Nephron progenitor cell (in vitro differentiated cells): ENCODE measurements at regions not wholly inside any gene's neighbourhood (a gene's known extent, or its start where the extent isn't known, plus 50 kb on each side); places are given as distances from the start of the nearest gene placed in this dataset.
"Not testable (repeated sequence)": the region's sequence is repeated elsewhere in the genome, so short reads cannot be mapped to it uniquely, and the experiment has no call there.

Experiments
- DNase-seq: peaks from one replicate; pipeline ENCODE4 v3.0.0; 2021
- H3K27ac Mint-ChIP-seq: 2 replicates; pipeline ENCODE4 v1.8.0; 2021; ENCODE audit warnings: mild to moderate bottlenecking, moderate library complexity, mixed read lengths
- H3K27me3 Mint-ChIP-seq: 2 replicates; pipeline ENCODE4 v1.8.0; 2021; ENCODE audit warnings: mild to moderate bottlenecking, low read depth, mixed read lengths; ENCODE audit not compliant: poor library complexity
- H3K36me3 Mint-ChIP-seq: 2 replicates; pipeline ENCODE4 v1.8.0; 2021; ENCODE audit warnings: low read depth, mixed read lengths
- H3K4me1 Mint-ChIP-seq: 2 replicates; pipeline ENCODE4 v1.8.0; 2021; ENCODE audit warnings: mixed read lengths
- H3K4me3 Mint-ChIP-seq: 2 replicates; pipeline ENCODE4 v1.8.0; 2021; ENCODE audit warnings: mild to moderate bottlenecking, moderate library complexity, mixed read lengths
- H3K9me3 Mint-ChIP-seq: 2 replicates; pipeline ENCODE4 v1.8.0; 2021; ENCODE audit warnings: mild to moderate bottlenecking, moderate library complexity, mixed read lengths
- CTCF ChIP-seq: fragments of 200-600 bp; sonication (generic); IDR thresholded peaks from 2 replicates; pipeline ENCODE4 v1.5.0; 2021; ENCODE audit warnings: antibody characterized with exemption

- Mint-ChIP-seq H3K4me1 (no peaks in the 10 kb centered on the region), H3K4me3 (no peak overlapping the region), H3K27ac (no peak overlapping the region), H3K27me3 (peaks cover 12% of the 10 kb centered on the region), H3K36me3 (no peaks in the 10 kb centered on the region), H3K9me3 (no peaks in the 10 kb centered on the region)
- no peak for DNase-seq
- TF ChIP-seq CTCF = no peak
These were observed 110.5 kb upstream of the AHI1 start for GRCh38 chr6:135608031-135608430.

GRCh38 chr6:135610192-135610591 lies 112.7 kb upstream of the AHI1 start:
- H3K27me3 Mint-ChIP-seq, H3K4me3 Mint-ChIP-seq, H3K27ac Mint-ChIP-seq, H3K4me1 Mint-ChIP-seq, H3K36me3 Mint-ChIP-seq, H3K9me3 Mint-ChIP-seq, DNase-seq: not testable (repeated sequence)

GRCh38 chr6:135616655-135617054 lies 119.1 kb upstream of the AHI1 start:
- Mint-ChIP-seq H3K9me3 (no peaks in the 10 kb centered on the region), H3K4me3 (no peak overlapping the region), H3K27ac (no peak overlapping the region), H3K4me1 (peaks cover 9% of the 10 kb centered on the region), H3K36me3 (no peaks in the 10 kb centered on the region), H3K27me3 (no peaks in the 10 kb centered on the region)
- no peak for TF ChIP-seq CTCF
- DNase-seq = no peak

DNA sequence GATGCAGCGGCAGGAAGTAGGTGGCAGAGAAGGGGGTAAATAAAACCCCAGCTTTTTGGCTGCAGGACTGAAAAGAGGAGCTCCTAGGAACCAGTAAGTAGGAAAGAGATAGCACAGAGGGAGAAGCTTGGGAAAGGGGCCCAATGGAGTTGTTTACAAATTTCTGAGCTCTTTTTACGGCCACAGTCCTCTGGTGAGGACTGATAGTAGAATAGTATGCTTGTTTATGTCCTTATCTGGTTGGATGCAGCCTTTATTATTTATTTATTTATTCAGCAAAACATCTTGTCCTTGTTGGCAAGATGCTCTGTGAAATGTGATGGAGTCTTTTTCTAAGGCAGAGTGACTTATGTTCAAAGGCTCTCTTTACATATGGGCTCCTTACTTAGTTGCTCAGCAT lies 119.7 kb upstream of the AHI1 start:
- DNase-seq = no peak
- Mint-ChIP-seq H3K4me1 (peaks cover 9% of the 10 kb centered on the region), H3K27me3 (no peaks in the 10 kb centered on the region), H3K36me3 (no peaks in the 10 kb centered on the region), H3K4me3 (no peak overlapping the region), H3K27ac (no peak overlapping the region), H3K9me3 (no peaks in the 10 kb centered on the region)
- no peak for TF ChIP-seq CTCF

DNA sequence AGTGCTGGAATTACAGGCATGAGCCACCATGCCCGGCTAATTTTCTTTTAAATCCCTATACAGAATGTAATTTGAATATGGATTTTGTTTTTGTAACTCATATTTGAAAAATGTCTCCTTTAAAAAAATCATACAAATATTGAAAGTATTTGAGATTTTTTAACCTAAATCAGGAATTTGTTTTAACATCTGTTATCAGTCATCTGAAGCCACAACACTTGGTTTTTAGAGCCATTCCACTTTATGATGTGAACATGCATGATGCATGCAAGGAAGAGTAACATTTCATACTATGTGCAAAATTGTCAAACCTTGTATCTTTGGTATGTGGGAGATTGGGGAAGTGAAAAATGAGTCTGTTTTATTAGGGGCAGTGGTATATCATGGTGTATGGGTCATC lies 124.5 kb upstream of the AHI1 start:
- Mint-ChIP-seq H3K27me3 (no peaks in the 10 kb centered on the region), H3K4me3 (no peak overlapping the region), H3K27ac (no peak overlapping the region), H3K36me3 (no peaks in the 10 kb centered on the region), H3K4me1 (peaks cover under 1% of the 10 kb centered on the region), H3K9me3 (peaks cover 4% of the 10 kb centered on the region)
- TF ChIP-seq CTCF = no peak
- no peak for DNase-seq

DNA sequence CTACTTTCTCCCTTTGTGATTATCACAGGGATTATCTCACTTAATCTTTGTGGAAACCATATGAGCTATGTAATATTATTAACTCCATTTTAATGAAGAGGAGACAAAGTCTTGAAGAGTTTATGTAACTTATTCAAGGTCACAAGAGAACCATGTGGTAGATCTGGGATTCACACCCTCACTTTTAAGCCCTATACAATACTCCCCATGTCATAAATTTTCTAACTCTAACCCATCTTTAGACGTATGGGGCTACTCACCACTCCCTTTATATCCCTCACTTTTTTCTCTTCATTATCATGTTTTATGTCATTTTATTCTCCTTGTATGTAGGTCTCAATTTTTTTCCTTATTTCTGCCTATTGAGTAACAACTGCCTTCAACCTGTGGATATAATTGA lies 126.4 kb upstream of the AHI1 start:
- Mint-ChIP-seq H3K4me1 (no peaks in the 10 kb centered on the region), H3K27me3 (peaks cover 1% of the 10 kb centered on the region), H3K9me3 (peaks cover 4% of the 10 kb centered on the region), H3K4me3 (no peak overlapping the region), H3K27ac (no peak overlapping the region), H3K36me3 (no peaks in the 10 kb centered on the region)
- no peak for DNase-seq
- TF ChIP-seq CTCF = no peak
